SK-N-MC (cell line): ENCODE measurements at regions not wholly inside any gene's neighbourhood (a gene's known extent, or its start where the extent isn't known, plus 50 kb on each side); places are given as distances from the start of the nearest gene placed in this dataset.

Source experiments
- EZH2 ChIP-seq: fragments of 200-600 bp; sonication (generic); IDR thresholded peaks from one replicate; pipeline ENCODE4 v1.6.1; 2017; ENCODE audit warnings: antibody characterized with exemption
- FOXP2 ChIP-seq: optimal IDR thresholded peaks from 2 replicates; pipeline ENCODE3; 2011; ENCODE audit warnings: mild to moderate bottlenecking, moderate library complexity; ENCODE audit not compliant: insufficient read depth; ENCODE audit errors: extremely low read length, control extremely low read depth
- POLR2AphosphoS5 ChIP-seq: IDR thresholded peaks from 2 replicates; pipeline ENCODE4 v1.6.1; 2012; ENCODE audit warnings: mild to moderate bottlenecking, low read depth, low read length, borderline replicate concordance

- TF ChIP-seq POLR2AphosphoS5 (no peak), EZH2 (no peak), FOXP2 (no peak)
Observed at GRCh38 chr9:10899509-10899908, 286.7 kb upstream of the PTPRD start.
